Stomach (tissue), 4 donors: ENCODE measurements at regions not wholly inside any gene's neighbourhood (a gene's known extent, or its start where the extent isn't known, plus 50 kb on each side); places are given as distances from the start of the nearest gene placed in this dataset.

Source experiments
- CTCF ChIP-seq, 7 experiments: fragments of 450-650 bp in 4 of 7; fragments of 200-600 bp in 3 of 7; sonication (generic) in 3 of 7; IDR thresholded peaks; one replicate each; pipeline ENCODE4 v1.5.1; 2016 to 2019; ENCODE audit warnings: antibody characterized with exemption in 7 of 7, control low read depth in 2 of 7, mild to moderate bottlenecking in 1 of 7
- EP300 ChIP-seq: sonication (generic); formaldehyde crosslinking; IDR thresholded peaks from one replicate; pipeline ENCODE4 v1.6.1; 2017; ENCODE audit warnings: antibody characterized with exemption
- POLR2A ChIP-seq, 4 donors: fragments of 450-650 bp; IDR thresholded peaks; one replicate each; pipeline ENCODE4 v1.6.1; 2016; ENCODE audit warnings: antibody characterized with exemption in 4 of 4, control low read depth in 2 of 4, mild to moderate bottlenecking in 1 of 4, moderate library complexity in 1 of 4

- no peak for TF ChIP-seq CTCF (IDR thresholded peaks at IDR 0.05)
- TF ChIP-seq POLR2A (IDR thresholded peaks at IDR 0.05) = no peak
- TF ChIP-seq EP300 = no peak
Observed at GRCh38 chr1:175889848-175890247, 146.5 kb upstream of the TNR start.
